ENCODE measurements at regions not wholly inside any gene's neighbourhood (a gene's known extent, or its start where the extent isn't known, plus 50 kb on each side); places are given as distances from the start of the nearest gene placed in this dataset.

DNA sequence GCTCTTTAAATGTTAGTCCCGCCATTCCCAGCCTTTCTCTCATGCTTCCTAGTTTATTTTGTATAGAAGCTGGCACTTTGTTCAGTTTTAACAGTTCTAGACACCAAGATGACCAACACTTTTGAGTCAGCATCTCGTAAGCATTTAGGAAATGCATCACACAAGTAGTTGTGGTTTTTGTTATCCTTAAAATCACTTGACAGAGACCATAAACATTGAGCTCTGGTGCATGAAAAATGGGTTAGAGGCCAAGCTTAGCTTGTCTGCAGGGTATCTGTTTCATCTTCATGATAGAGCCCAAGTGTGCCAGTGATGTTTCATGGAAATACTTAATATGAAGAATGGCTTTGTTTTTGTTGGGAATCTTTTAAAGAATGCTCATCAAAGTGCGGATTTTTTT, 159.7 kb downstream of the DISP1 start:
- TF ChIP-seq POLR2A (IDR thresholded peaks at IDR 0.05), result no peak
- TF ChIP-seq, protein P1, sequence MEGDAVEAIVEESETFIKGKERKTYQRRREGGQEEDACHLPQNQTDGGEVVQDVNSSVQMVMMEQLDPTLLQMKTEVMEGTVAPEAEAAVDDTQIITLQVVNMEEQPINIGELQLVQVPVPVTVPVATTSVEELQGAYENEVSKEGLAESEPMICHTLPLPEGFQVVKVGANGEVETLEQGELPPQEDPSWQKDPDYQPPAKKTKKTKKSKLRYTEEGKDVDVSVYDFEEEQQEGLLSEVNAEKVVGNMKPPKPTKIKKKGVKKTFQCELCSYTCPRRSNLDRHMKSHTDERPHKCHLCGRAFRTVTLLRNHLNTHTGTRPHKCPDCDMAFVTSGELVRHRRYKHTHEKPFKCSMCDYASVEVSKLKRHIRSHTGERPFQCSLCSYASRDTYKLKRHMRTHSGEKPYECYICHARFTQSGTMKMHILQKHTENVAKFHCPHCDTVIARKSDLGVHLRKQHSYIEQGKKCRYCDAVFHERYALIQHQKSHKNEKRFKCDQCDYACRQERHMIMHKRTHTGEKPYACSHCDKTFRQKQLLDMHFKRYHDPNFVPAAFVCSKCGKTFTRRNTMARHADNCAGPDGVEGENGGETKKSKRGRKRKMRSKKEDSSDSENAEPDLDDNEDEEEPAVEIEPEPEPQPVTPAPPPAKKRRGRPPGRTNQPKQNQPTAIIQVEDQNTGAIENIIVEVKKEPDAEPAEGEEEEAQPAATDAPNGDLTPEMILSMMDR (IDR thresholded peaks at IDR 0.05), result no peak

All from right lobe of liver (tissue), 4 donors.